ENCODE measurements at regions not wholly inside any gene's neighbourhood (a gene's known extent, or its start where the extent isn't known, plus 50 kb on each side); places are given as distances from the start of the nearest gene placed in this dataset.

DNA sequence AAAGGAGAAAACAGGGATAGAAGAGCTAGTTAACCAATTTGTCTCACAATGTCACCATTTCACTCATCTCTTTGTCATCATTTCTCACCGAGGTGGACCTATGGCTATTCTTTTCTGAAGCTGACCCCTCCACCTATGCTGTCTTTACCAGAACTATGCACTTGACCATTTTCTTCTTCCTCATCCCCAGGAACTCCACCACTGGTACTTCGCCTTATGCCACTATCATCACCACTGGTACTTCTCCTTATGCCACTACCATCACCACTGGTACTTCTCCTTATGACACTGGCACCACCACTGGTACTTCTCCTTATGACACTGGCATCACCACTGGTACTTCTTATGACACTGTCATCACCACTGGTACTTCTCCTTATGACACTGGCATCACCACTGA is 745.8 kb upstream of the CHAC2 start:
- H3F3A ChIP-seq (ENCODE audit: control insufficient read depth, insufficient read depth) = no peaks in the 10 kb centered on the region
- H4K20me1 ChIP-seq (ENCODE audit: control insufficient read depth, insufficient read depth, low read depth, low read length) = no peaks in the 10 kb centered on the region
- no peak for TF ChIP-seq EZH2phosphoT487 (IDR thresholded peaks at IDR 0.05; ENCODE audit: borderline replicate concordance, low read length)
- no peaks in the 10 kb centered on the region for H3K27me3 ChIP-seq (ENCODE audit: control insufficient read depth, low read length)
- no peak overlapping the region for H3K4me2 ChIP-seq (ENCODE audit: low read length)
- no peak overlapping the region for H3K27ac ChIP-seq (ENCODE audit: low read depth, low read length)
- no peaks in the 10 kb centered on the region for H3K9me2 ChIP-seq (replicated peaks; ENCODE audit: control insufficient read depth, low read length)
- H3K9me3 ChIP-seq (ENCODE audit: control insufficient read depth, insufficient read depth, low read length) = no peaks in the 10 kb centered on the region
- H3K4me1 ChIP-seq (ENCODE audit: control insufficient read depth, low read length) = no peaks in the 10 kb centered on the region
- no peaks in the 10 kb centered on the region for H3K79me2 ChIP-seq (ENCODE audit: control insufficient read depth, low read length)
- no peak overlapping the region for H3K4me3 ChIP-seq (ENCODE audit: low read length)
- no peaks in the 10 kb centered on the region for H3K36me3 ChIP-seq (ENCODE audit: control insufficient read depth, low read length)

- Histone ChIP-seq H3K27me3 (ENCODE audit: control insufficient read depth, low read length) (no peaks in the 10 kb centered on the region), H3K79me2 (ENCODE audit: control insufficient read depth, low read length) (no peaks in the 10 kb centered on the region), H3K36me3 (ENCODE audit: control insufficient read depth, low read length) (no peaks in the 10 kb centered on the region), H3F3A (ENCODE audit: control insufficient read depth, insufficient read depth) (no peaks in the 10 kb centered on the region), H4K20me1 (ENCODE audit: control insufficient read depth, insufficient read depth, low read depth, low read length) (no peaks in the 10 kb centered on the region), H3K4me3 (ENCODE audit: low read length) (no peak overlapping the region), H3K27ac (ENCODE audit: low read depth, low read length) (no peak overlapping the region), H3K4me1 (ENCODE audit: control insufficient read depth, low read length) (no peaks in the 10 kb centered on the region), H3K4me2 (ENCODE audit: low read length) (no peak overlapping the region), H3K9me2 (replicated peaks; ENCODE audit: control insufficient read depth, low read length) (no peaks in the 10 kb centered on the region), H3K9me3 (ENCODE audit: control insufficient read depth, insufficient read depth, low read length) (no peaks in the 10 kb centered on the region)
- no peak for TF ChIP-seq EZH2phosphoT487 (IDR thresholded peaks at IDR 0.05; ENCODE audit: borderline replicate concordance, low read length)
- TF ChIP-seq, protein P1, sequence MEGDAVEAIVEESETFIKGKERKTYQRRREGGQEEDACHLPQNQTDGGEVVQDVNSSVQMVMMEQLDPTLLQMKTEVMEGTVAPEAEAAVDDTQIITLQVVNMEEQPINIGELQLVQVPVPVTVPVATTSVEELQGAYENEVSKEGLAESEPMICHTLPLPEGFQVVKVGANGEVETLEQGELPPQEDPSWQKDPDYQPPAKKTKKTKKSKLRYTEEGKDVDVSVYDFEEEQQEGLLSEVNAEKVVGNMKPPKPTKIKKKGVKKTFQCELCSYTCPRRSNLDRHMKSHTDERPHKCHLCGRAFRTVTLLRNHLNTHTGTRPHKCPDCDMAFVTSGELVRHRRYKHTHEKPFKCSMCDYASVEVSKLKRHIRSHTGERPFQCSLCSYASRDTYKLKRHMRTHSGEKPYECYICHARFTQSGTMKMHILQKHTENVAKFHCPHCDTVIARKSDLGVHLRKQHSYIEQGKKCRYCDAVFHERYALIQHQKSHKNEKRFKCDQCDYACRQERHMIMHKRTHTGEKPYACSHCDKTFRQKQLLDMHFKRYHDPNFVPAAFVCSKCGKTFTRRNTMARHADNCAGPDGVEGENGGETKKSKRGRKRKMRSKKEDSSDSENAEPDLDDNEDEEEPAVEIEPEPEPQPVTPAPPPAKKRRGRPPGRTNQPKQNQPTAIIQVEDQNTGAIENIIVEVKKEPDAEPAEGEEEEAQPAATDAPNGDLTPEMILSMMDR (IDR thresholded peaks at IDR 0.05; ENCODE audit: low read depth, low read length, poor library complexity, severe bottlenecking) = no peak
These were observed 746.3 kb upstream of the CHAC2 start for GRCh38 chr2:53021292-53021691.

GRCh38 chr2:53018825-53019425 is 748.7 kb upstream of the CHAC2 start:
- Histone ChIP-seq H3K27me3 (ENCODE audit: control insufficient read depth, low read length) (no peaks in the 10 kb centered on the region), H3K4me3 (ENCODE audit: low read length) (no peak overlapping the region), H3K4me1 (ENCODE audit: control insufficient read depth, low read length) (no peaks in the 10 kb centered on the region), H3K9me3 (ENCODE audit: control insufficient read depth, insufficient read depth, low read length) (no peaks in the 10 kb centered on the region), H3F3A (ENCODE audit: control insufficient read depth, insufficient read depth) (no peaks in the 10 kb centered on the region), H3K79me2 (ENCODE audit: control insufficient read depth, low read length) (no peaks in the 10 kb centered on the region), H3K36me3 (ENCODE audit: control insufficient read depth, low read length) (no peaks in the 10 kb centered on the region), H3K27ac (ENCODE audit: low read depth, low read length) (no peak overlapping the region), H3K4me2 (ENCODE audit: low read length) (no peak overlapping the region), H4K20me1 (ENCODE audit: control insufficient read depth, insufficient read depth, low read depth, low read length) (no peaks in the 10 kb centered on the region), H3K9me2 (replicated peaks; ENCODE audit: control insufficient read depth, low read length) (no peaks in the 10 kb centered on the region)
- no peak for TF ChIP-seq EZH2phosphoT487 (IDR thresholded peaks at IDR 0.05; ENCODE audit: borderline replicate concordance, low read length)
- TF ChIP-seq, protein P1 (IDR thresholded peaks at IDR 0.05; ENCODE audit: low read depth, low read length, poor library complexity, severe bottlenecking) = no peak

DNA sequence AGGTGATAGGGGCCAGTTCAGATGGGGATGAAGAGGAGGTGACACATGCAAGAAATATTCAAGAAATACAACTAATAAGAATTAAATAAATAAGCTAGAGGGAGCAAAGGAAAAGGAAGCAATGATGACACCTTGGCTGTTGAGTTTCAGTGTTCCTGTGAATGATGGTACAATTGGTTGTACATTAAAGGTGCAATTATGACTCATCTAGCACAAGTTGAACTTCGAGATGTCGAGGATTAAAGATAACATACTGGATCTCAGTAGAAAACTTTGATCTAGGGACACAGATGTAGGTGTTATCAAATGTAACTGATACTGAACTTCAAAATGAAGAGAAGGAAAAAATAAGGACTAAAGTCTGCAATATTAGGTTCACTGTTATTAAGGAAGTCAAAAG is 760.6 kb upstream of the CHAC2 start:
- H3K4me3 ChIP-seq (ENCODE audit: low read length) = no peak overlapping the region
- H3K79me2 ChIP-seq (ENCODE audit: control insufficient read depth, low read length) = no peaks in the 10 kb centered on the region
- H3K9me2 ChIP-seq (replicated peaks; ENCODE audit: control insufficient read depth, low read length) = no peaks in the 10 kb centered on the region
- no peak overlapping the region for H3K27ac ChIP-seq (ENCODE audit: low read depth, low read length)
- TF ChIP-seq EZH2phosphoT487 (IDR thresholded peaks at IDR 0.05; ENCODE audit: borderline replicate concordance, low read length) = no peak
- TF ChIP-seq, protein P1 (IDR thresholded peaks at IDR 0.05; ENCODE audit: low read depth, low read length, poor library complexity, severe bottlenecking) = no peak
- H4K20me1 ChIP-seq (ENCODE audit: control insufficient read depth, insufficient read depth, low read depth, low read length) = no peaks in the 10 kb centered on the region
- H3K9me3 ChIP-seq (ENCODE audit: control insufficient read depth, insufficient read depth, low read length) = no peaks in the 10 kb centered on the region
- H3F3A ChIP-seq (ENCODE audit: control insufficient read depth, insufficient read depth) = no peaks in the 10 kb centered on the region
- H3K36me3 ChIP-seq (ENCODE audit: control insufficient read depth, low read length) = no peaks in the 10 kb centered on the region
- H3K4me2 ChIP-seq (ENCODE audit: low read length) = no peak overlapping the region
- H3K4me1 ChIP-seq (ENCODE audit: control insufficient read depth, low read length) = no peaks in the 10 kb centered on the region
- H3K27me3 ChIP-seq (ENCODE audit: control insufficient read depth, low read length) = no peaks in the 10 kb centered on the region

Measured in DOHH2 (cell line).